K562 (cell line): ENCODE measurements at regions not wholly inside any gene's neighbourhood (a gene's known extent, or its start where the extent isn't known, plus 50 kb on each side); places are given as distances from the start of the nearest gene placed in this dataset.

Source experiments
- ATAC-seq: fragments of 200-7000 bp; cut with Tn5 transposase; 3 replicates; pipeline ENCODE4 v1.9.1; 2020; ENCODE audit warnings: moderate library complexity
- BruUV-seq: library from RNA; stranded (reverse); fragments of 400-500 nt; replicated peaks from 2 replicates; lab custom pipeline; 2021; lab: Mats Ljungman, UMichigan
- CTCF ChIA-PET: fragments of 300-600 bp; formaldehyde crosslinking; extraction: SDS; loops from one replicate; lab custom pipeline; 2021; ENCODE audit warnings: low intra/inter-chr PET ratio; lab: Yijun Ruan, JAX
- POLR2A ChIA-PET: fragments of 300-600, 350-650 bp; sonication (Branson Sonifier 250); formaldehyde crosslinking; extraction: SDS; loops from one replicate; lab custom pipeline; 2021; ENCODE audit warnings: antibody characterized with exemption, inconsistent platforms; lab: Yijun Ruan, JAX
- DNase-seq, 4 experiments: peaks; one replicate each; pipeline versions ENCODE4 v3.0.0 to v3.0.0-alpha.2; 2011 to 2018; ENCODE audit warnings: low spot score in 3 of 4, mixed read lengths in 3 of 4; ENCODE audit errors: extremely low read depth in 1 of 4
- FAIRE-seq: peaks from 2 replicates; lab custom pipeline; 2011; peaks lifted over from hg19 to GRCh38; lab: Jason Lieb, UNC
- H2AFZ ChIP-seq: 2 replicates; pipeline ENCODE4 v1.6.0; 2011; ENCODE audit warnings: low read depth, low read length, control low read depth, inconsistent platforms
- H3K27ac ChIP-seq: fragments of 200-600 bp; 3 replicates; pipeline ENCODE4 v1.8.0; 2011; ENCODE audit warnings: low read depth, mild to moderate bottlenecking, control low read depth, inconsistent platforms, low read length, moderate library complexity, mixed read lengths; ENCODE audit errors: extremely low read depth
- H3K27me3 ChIP-seq, 2 experiments: fragments of 300-600 bp in 1 of 2; 2 replicates in 1 of 2; 3 replicates in 1 of 2; pipeline versions ENCODE4 v1.6.0 to v1.8.0; 2011; ENCODE audit warnings: inconsistent platforms in 2 of 2, low read length in 2 of 2, mild to moderate bottlenecking in 1 of 2, mixed read lengths in 1 of 2, moderate library complexity in 1 of 2; ENCODE audit not compliant: control insufficient read depth in 2 of 2, insufficient read depth in 2 of 2
- H3K36me3 ChIP-seq: fragments of 300-600 bp; 3 replicates; pipeline ENCODE4 v1.8.0; 2011; ENCODE audit warnings: mild to moderate bottlenecking, low read length, inconsistent platforms; ENCODE audit not compliant: control insufficient read depth, insufficient read depth
- H3K4me1 ChIP-seq, 2 experiments: fragments of 200-600 bp in 1 of 2; replicated peaks in 1 of 2; 2 replicates in 1 of 2; 3 replicates in 1 of 2; pipeline versions ENCODE4 v1.5.1 to v1.8.0; 2011; ENCODE audit warnings: inconsistent platforms in 2 of 2, low read length in 2 of 2, mild to moderate bottlenecking in 1 of 2, mixed read lengths in 1 of 2, moderate library complexity in 1 of 2; ENCODE audit not compliant: control insufficient read depth in 2 of 2, insufficient read depth in 2 of 2
- H3K4me2 ChIP-seq: 2 replicates; pipeline ENCODE4 v1.6.1; 2011; ENCODE audit warnings: low read length, control low read depth, inconsistent platforms, mixed read lengths; ENCODE audit not compliant: insufficient read depth
- H3K4me3 ChIP-seq: fragments of 200-600 bp; sonication (generic), shearing (Covaris generic); 2 replicates; pipeline ENCODE4 v1.5.1; 2016; ENCODE audit warnings: control low read depth, inconsistent platforms
- H3K79me2 ChIP-seq: fragments of 200-600 bp; 3 replicates; pipeline ENCODE4 v1.8.0; 2011; ENCODE audit warnings: low read length, inconsistent platforms; ENCODE audit not compliant: control insufficient read depth, insufficient read depth
- H3K9ac ChIP-seq, 2 experiments: 2 replicates each; pipeline versions ENCODE4 v1.6.0 to v1.6.1; 2011; ENCODE audit warnings: low read depth in 2 of 2, low read length in 2 of 2, control low read depth in 1 of 2, inconsistent platforms in 1 of 2, mild to moderate bottlenecking in 1 of 2, mixed read lengths in 1 of 2; ENCODE audit not compliant: insufficient read depth in 1 of 2
- H3K9me1 ChIP-seq: one replicate; pipeline ENCODE4 v1.6.0; 2011; ENCODE audit warnings: inconsistent platforms, mild to moderate bottlenecking, low read length, moderate library complexity; ENCODE audit not compliant: control insufficient read depth, insufficient read depth
- H3K9me3 ChIP-seq: replicated peaks from 2 replicates; pipeline ENCODE4 v1.5.1; 2011; ENCODE audit warnings: low read depth, low read length, inconsistent platforms; ENCODE audit not compliant: control insufficient read depth, insufficient read depth
- H4K20me1 ChIP-seq: replicated peaks from 2 replicates; pipeline ENCODE4 v1.6.1; 2011; ENCODE audit warnings: low read length, inconsistent platforms, mixed read lengths; ENCODE audit not compliant: control insufficient read depth, insufficient read depth
- FOXP4 ChIP-seq: sonication (generic); formaldehyde crosslinking; IDR thresholded peaks from 2 replicates; pipeline ENCODE4 v1.8.0; 2022; ENCODE audit warnings: mild to moderate bottlenecking, missing genetic modification reagents, borderline replicate concordance
- MCM5 ChIP-seq: fragments of 450-650 bp; IDR thresholded peaks from 2 replicates; pipeline ENCODE4 v1.6.1; 2016; ENCODE audit warnings: low read depth
- RBM15 ChIP-seq: fragments of 200-400 bp; formaldehyde crosslinking; IDR thresholded peaks from 2 replicates; pipeline ENCODE4 v1.6.1; 2018; ENCODE audit warnings: mild to moderate bottlenecking, low read length, moderate library complexity; ENCODE audit not compliant: insufficient read depth
- SP1 ChIP-seq: sonication (generic); formaldehyde crosslinking; IDR thresholded peaks from 2 replicates; pipeline ENCODE4 v1.8.1; 2022; ENCODE audit warnings: mild to moderate bottlenecking, missing genetic modification reagents
- SP2 ChIP-seq: IDR thresholded peaks from 2 replicates; pipeline ENCODE4 v1.6.1; 2011; ENCODE audit warnings: mild to moderate bottlenecking, low read depth, low read length, moderate library complexity; ENCODE audit not compliant: poor library complexity, severe bottlenecking; ENCODE audit errors: extremely low read depth
- TGIF2 ChIP-seq: sonication (generic); formaldehyde crosslinking; IDR thresholded peaks from 2 replicates; pipeline ENCODE4 v1.8.1; 2022; ENCODE audit warnings: mild to moderate bottlenecking, missing genetic modification reagents, moderate library complexity
- ZFP1 ChIP-seq: fragments of 450-650 bp; formaldehyde crosslinking; IDR thresholded peaks from 2 replicates; pipeline ENCODE4 v1.4.0; 2020; ENCODE audit warnings: mild to moderate bottlenecking, mixed read lengths
- ZNF121 ChIP-seq: sonication (generic); formaldehyde crosslinking; conservative IDR thresholded peaks from 2 replicates; pipeline ENCODE4 v1.8.0; 2022; ENCODE audit warnings: missing genetic modification reagents
- WGBS: fragments of 100-300 bp; shearing (Covaris generic); methylation state at CpG from one replicate; pipeline ENCODE4 v1.1.6; 2016; ENCODE audit warnings: low coverage, mixed read lengths; ENCODE audit not compliant: insufficient coverage; ENCODE audit errors: missing lambda C conversion rate; 5-methylcytosine and 5-hydroxymethylcytosine counted together
- in situ Hi-C: fragments of 300-500 bp; cut with MboI; formaldehyde crosslinking; loops from 4 replicates; pipeline ENCODE4 v1.15.0; 2018; ENCODE audit warnings: inconsistent platforms, mixed read lengths
- intact Hi-C: fragments of 100-400 bp; cut with micrococcal nuclease; formaldehyde crosslinking; loops from 2 replicates; pipeline ENCODE4 v1.14.2; 2022

- TF ChIP-seq RBM15: no peak
Observed at GRCh38 chr10:90141791-90142190, 440.4 kb downstream of the KIF20B start (continued).

GRCh38 chr10:90143937-90144336, 442.5 kb downstream of the KIF20B start:
- ATAC-seq (no peak), DNase-seq (no peak), FAIRE-seq (no peak)
- ChIA-PET POLR2A (no interaction called here), CTCF (no interaction called here)
- Histone ChIP-seq H3K4me2 (no peak overlapping the region), H2AFZ (no peak overlapping the region), H3K27me3 (no peaks in the 10 kb centered on the region), H3K27ac (no peak overlapping the region), H3K9ac (no peak overlapping the region), H3K9me3 (no peaks in the 10 kb centered on the region), H3K36me3 (no peaks in the 10 kb centered on the region), H3K79me2 (no peaks in the 10 kb centered on the region), H4K20me1 (no peaks in the 10 kb centered on the region), H3K4me3 (no peak overlapping the region), H3K4me1 (no peaks in the 10 kb centered on the region), H3K9me1 (no peaks in the 10 kb centered on the region)
- intact Hi-C loops: no loop called here
- no TSS peak for BruUV-seq
- TF ChIP-seq ZNF121 (CRISPR knock-in tag): no peak
- TF ChIP-seq ZFP1 (CRISPR knock-in tag): no peak
- no peak for TF ChIP-seq MCM5
- TF ChIP-seq FOXP4 (CRISPR knock-in tag): no peak
- TF ChIP-seq SP2: no peak
- TF ChIP-seq TGIF2 (CRISPR knock-in tag): no peak
- TF ChIP-seq SP1 (CRISPR knock-in tag): no peak
- TF ChIP-seq, all 486 proteins: peak for 0
- 0% methylated on average over 1 of the region's 1 CpG for WGBS
- in situ Hi-C loops: no loop called here
